Kidney (tissue), 13 donors: ENCODE measurements at regions not wholly inside any gene's neighbourhood (a gene's known extent, or its start where the extent isn't known, plus 50 kb on each side); places are given as distances from the start of the nearest gene placed in this dataset.

Experiments used
- DNase-seq, 5 donors: peaks; one replicate each; pipeline ENCODE4 v3.0.0-alpha.2; 2013 to 2020
- FAIRE-seq: peaks from 2 replicates; lab custom pipeline; 2012; peaks lifted over from hg19 to GRCh38; lab: Jason Lieb, UNC
- H3K27ac ChIP-seq, 2 donors: one replicate each; pipeline ENCODE4 v1.7.0; 2013; ENCODE audit warnings: low read depth in 2 of 2, low read length in 2 of 2, inconsistent platforms in 1 of 2
- H3K27me3 ChIP-seq: one replicate; pipeline ENCODE4 v1.7.1; 2013; ENCODE audit warnings: low read length, inconsistent platforms; ENCODE audit not compliant: control insufficient read depth, insufficient read depth
- H3K36me3 ChIP-seq, 3 donors: one replicate each; pipeline versions ENCODE4 v1.7.0 to v1.7.1; 2013; ENCODE audit warnings: low read length in 3 of 3, control low read depth in 1 of 3, inconsistent platforms in 1 of 3; ENCODE audit not compliant: insufficient read depth in 3 of 3, control insufficient read depth in 2 of 3
- H3K4me1 ChIP-seq, 3 donors: one replicate each; pipeline versions ENCODE4 v1.7.0 to v1.7.1; 2013; ENCODE audit warnings: low read length in 3 of 3, inconsistent platforms in 1 of 3, low read depth in 1 of 3; ENCODE audit not compliant: control insufficient read depth in 2 of 3, insufficient read depth in 2 of 3
- H3K4me3 ChIP-seq, 3 donors: one replicate each; pipeline versions ENCODE4 v1.7.0 to v1.8.1; 2013; ENCODE audit warnings: low read length in 3 of 3, control low read depth in 1 of 3, inconsistent platforms in 1 of 3
- H3K9ac ChIP-seq, 3 donors: one replicate each; pipeline versions ENCODE4 v1.7.0 to v1.7.1; 2013; ENCODE audit warnings: low read length in 3 of 3, control low read depth in 1 of 3, inconsistent platforms in 1 of 3
- H3K9me3 ChIP-seq, 3 donors: one replicate each; pipeline versions ENCODE4 v1.7.0 to v1.7.1; 2013; ENCODE audit warnings: low read length in 3 of 3, control low read depth in 1 of 3, inconsistent platforms in 1 of 3; ENCODE audit not compliant: control insufficient read depth in 2 of 3, insufficient read depth in 1 of 3
- intact Hi-C: fragments of 100-400 bp; cut with DNase I; formaldehyde crosslinking; loops from one replicate; pipeline ENCODE4 v1.11.1; 2022
- TF ChIP-seq, protein P1 (sequence below): IDR thresholded peaks from 3 replicates; pipeline ENCODE4 v1.5.1; 2012; ENCODE audit warnings: mild to moderate bottlenecking, moderate library complexity, borderline replicate concordance; ENCODE audit not compliant: insufficient read depth; ENCODE audit errors: extremely low read depth
- donor health status: control.
- donor health status: control.
- donor health status: control.
- donor health status: control.
- donor health status: control.
- donor health status: DM: yes; HTN: yes; CAD: no.
- donor health status: Normal renal cell carcinoma (clear cell type).

DNA sequence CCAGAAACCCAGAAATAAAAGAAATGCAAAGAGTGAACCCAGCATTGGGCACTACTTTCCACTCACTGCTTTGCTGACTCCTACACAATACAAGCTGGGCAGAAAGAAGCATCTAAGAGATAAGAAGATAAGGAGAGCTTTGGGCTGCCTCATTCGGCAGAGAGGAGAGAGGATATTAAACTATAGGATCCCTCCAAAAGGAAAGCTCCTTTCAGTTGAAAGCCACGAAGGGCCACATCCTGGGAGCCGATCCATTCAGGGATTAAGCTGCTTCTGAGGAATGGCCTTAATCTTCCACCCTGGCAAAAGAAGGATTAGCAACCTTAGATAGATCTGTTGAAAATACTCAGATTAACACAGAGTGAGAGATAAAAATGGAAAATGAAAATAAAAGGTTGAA lies 274.9 kb upstream of the PPP2R3A start:
- H3K9ac ChIP-seq: no peak overlapping the region
- no peaks in the 10 kb centered on the region for H3K9me3 ChIP-seq
- DNase-seq: no peak
- no peaks in the 10 kb centered on the region for H3K27me3 ChIP-seq
- FAIRE-seq: no peak
- TF ChIP-seq, protein P1, sequence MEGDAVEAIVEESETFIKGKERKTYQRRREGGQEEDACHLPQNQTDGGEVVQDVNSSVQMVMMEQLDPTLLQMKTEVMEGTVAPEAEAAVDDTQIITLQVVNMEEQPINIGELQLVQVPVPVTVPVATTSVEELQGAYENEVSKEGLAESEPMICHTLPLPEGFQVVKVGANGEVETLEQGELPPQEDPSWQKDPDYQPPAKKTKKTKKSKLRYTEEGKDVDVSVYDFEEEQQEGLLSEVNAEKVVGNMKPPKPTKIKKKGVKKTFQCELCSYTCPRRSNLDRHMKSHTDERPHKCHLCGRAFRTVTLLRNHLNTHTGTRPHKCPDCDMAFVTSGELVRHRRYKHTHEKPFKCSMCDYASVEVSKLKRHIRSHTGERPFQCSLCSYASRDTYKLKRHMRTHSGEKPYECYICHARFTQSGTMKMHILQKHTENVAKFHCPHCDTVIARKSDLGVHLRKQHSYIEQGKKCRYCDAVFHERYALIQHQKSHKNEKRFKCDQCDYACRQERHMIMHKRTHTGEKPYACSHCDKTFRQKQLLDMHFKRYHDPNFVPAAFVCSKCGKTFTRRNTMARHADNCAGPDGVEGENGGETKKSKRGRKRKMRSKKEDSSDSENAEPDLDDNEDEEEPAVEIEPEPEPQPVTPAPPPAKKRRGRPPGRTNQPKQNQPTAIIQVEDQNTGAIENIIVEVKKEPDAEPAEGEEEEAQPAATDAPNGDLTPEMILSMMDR: no peak
- H3K4me1 ChIP-seq: no peaks in the 10 kb centered on the region
- H3K27ac ChIP-seq: no peak overlapping the region
- H3K4me3 ChIP-seq: no peak overlapping the region
- intact Hi-C loops: no loop called here
- no peaks in the 10 kb centered on the region for H3K36me3 ChIP-seq

DNA sequence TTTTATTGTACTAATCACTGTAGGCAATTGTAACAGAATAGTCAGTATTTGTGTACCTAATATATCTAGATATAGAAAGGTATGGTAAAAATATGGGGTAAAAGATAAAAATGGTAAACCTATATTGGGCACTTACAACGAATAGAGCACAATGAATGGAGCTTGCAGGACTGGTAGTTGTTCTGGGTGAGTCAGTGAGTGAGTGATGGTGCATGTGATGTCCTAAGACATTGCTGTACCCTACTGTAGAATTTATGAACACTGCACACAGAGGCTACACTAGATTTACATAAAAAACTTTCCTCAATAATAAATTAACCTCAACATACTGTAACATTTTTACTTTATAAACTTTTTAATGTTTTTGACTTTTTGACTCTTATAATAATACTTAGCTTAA lies 274.3 kb upstream of the PPP2R3A start:
- H3K9ac ChIP-seq: no peak overlapping the region
- H3K4me3 ChIP-seq: no peak overlapping the region
- FAIRE-seq (peak; percentile 62), DNase-seq (peak in 1 of 5 donors; percentile 22)
- intact Hi-C loops: no loop called here
- no peaks in the 10 kb centered on the region for H3K9me3 ChIP-seq
- TF ChIP-seq, protein P1: no peak
- H3K4me1 ChIP-seq: no peaks in the 10 kb centered on the region
- H3K27ac ChIP-seq: no peak overlapping the region
- H3K36me3 ChIP-seq: no peaks in the 10 kb centered on the region
- H3K27me3 ChIP-seq: no peaks in the 10 kb centered on the region

DNA sequence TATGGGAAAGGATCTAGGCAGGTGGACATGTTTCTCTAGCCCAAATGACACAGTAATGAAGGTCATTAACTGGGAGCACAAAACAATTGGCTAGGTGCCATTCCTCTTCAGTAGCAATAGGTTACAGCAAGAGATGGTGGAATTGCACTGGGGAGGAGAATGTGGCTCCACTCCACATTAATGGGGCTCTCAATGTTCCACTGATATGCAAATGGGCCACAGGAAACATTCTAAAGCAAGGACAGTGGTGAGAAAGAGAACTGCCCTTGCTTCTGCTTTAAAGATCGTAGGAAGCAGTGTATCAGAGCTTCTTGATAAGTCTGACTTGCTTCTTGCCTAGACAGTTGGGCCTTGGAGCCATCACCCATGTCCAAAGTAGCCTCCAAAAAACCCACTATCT lies 271.4 kb upstream of the PPP2R3A start:
- FAIRE-seq (no peak), DNase-seq (no peak)
- no peaks in the 10 kb centered on the region for H3K4me1 ChIP-seq
- no peak overlapping the region for H3K9ac ChIP-seq
- H3K9me3 ChIP-seq: no peaks in the 10 kb centered on the region
- no peak overlapping the region for H3K4me3 ChIP-seq
- intact Hi-C loops: no loop called here
- no peaks in the 10 kb centered on the region for H3K36me3 ChIP-seq
- H3K27me3 ChIP-seq: no peaks in the 10 kb centered on the region
- TF ChIP-seq, protein P1: no peak
- H3K27ac ChIP-seq: no peak overlapping the region

DNA sequence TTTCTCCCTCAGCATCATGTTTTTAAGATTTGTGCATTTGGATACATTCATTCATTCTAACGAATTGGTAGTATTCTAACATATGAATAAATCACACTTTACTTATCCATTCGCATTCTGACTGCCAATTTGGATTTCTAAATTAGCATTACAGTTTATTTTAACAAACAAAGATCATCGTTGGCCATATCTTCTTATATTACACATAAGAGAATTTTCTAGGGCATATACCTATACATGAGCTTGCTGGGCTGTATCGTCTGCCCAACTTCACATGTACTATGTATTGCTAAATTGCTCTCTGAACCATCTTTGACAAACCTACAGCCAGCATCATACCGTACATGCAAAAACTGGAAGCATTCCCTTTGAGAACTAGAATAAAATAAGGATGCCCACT lies 265.8 kb upstream of the PPP2R3A start:
- no peak for DNase-seq
- Histone ChIP-seq H3K4me1 (no peaks in the 10 kb centered on the region), H3K9me3 (no peaks in the 10 kb centered on the region), H3K9ac (no peak overlapping the region), H3K4me3 (no peak overlapping the region), H3K27me3 (no peaks in the 10 kb centered on the region), H3K36me3 (no peaks in the 10 kb centered on the region), H3K27ac (no peak overlapping the region)
- FAIRE-seq: no peak
- TF ChIP-seq, protein P1: no peak
- intact Hi-C loops: no loop called here
